HFFc6 (cell line): ENCODE measurements at regions not wholly inside any gene's neighbourhood (a gene's known extent, or its start where the extent isn't known, plus 50 kb on each side); places are given as distances from the start of the nearest gene placed in this dataset.

Experiments used
- DNase-seq: peaks from one replicate; pipeline ENCODE4 v3.0.0-alpha.2; 2018
- H3K27ac Mint-ChIP-seq: 2 replicates; pipeline ENCODE4 v1.8.0; 2020; ENCODE audit warnings: mild to moderate bottlenecking, mixed read lengths
- H3K27me3 Mint-ChIP-seq: 2 replicates; pipeline ENCODE4 v1.8.0; 2021; ENCODE audit warnings: mild to moderate bottlenecking, moderate library complexity, mixed read lengths; ENCODE audit not compliant: insufficient read depth
- H3K36me3 Mint-ChIP-seq: 2 replicates; pipeline ENCODE4 v1.8.0; 2021; ENCODE audit warnings: low read depth, mixed read lengths
- H3K4me1 Mint-ChIP-seq: 2 replicates; pipeline ENCODE4 v1.8.0; 2020; ENCODE audit warnings: low read depth, mixed read lengths
- H3K4me3 Mint-ChIP-seq: 2 replicates; pipeline ENCODE4 v1.8.0; 2020; ENCODE audit warnings: mild to moderate bottlenecking, moderate library complexity, mixed read lengths
- H3K9me3 Mint-ChIP-seq: 2 replicates; pipeline ENCODE4 v1.8.0; 2020; ENCODE audit warnings: mild to moderate bottlenecking, mixed read lengths
- CTCF ChIP-seq: fragments of 200-600 bp; sonication (generic); IDR thresholded peaks from 2 replicates; pipeline ENCODE4 v1.5.0; 2021; ENCODE audit warnings: antibody characterized with exemption, mild to moderate bottlenecking

GRCh38 chr20:19094959-19095541 lies 117.4 kb upstream of the SLC24A3 start:
- Mint-ChIP-seq H3K9me3 (peaks cover 33% of the 10 kb centered on the region), H3K4me3 (no peak overlapping the region), H3K27me3 (no peaks in the 10 kb centered on the region; the same call in 1 of the 2 replicates), H3K36me3 (no peaks in the 10 kb centered on the region), H3K27ac (no peak overlapping the region), H3K4me1 (no peaks in the 10 kb centered on the region)
- TF ChIP-seq CTCF = no peak
- no peak for DNase-seq

- no peaks in the 10 kb centered on the region; the same call in 1 of the 2 replicates for H3K27me3 Mint-ChIP-seq
- TF ChIP-seq CTCF = no peak
- no peak for DNase-seq
- no peak overlapping the region for H3K27ac Mint-ChIP-seq
- H3K9me3 Mint-ChIP-seq = peaks cover 27% of the 10 kb centered on the region
- H3K4me3 Mint-ChIP-seq = no peak overlapping the region
- H3K4me1 Mint-ChIP-seq = no peaks in the 10 kb centered on the region
- H3K36me3 Mint-ChIP-seq = no peaks in the 10 kb centered on the region
Observed at GRCh38 chr20:19095762-19096161, 116.7 kb upstream of the SLC24A3 start.

DNA sequence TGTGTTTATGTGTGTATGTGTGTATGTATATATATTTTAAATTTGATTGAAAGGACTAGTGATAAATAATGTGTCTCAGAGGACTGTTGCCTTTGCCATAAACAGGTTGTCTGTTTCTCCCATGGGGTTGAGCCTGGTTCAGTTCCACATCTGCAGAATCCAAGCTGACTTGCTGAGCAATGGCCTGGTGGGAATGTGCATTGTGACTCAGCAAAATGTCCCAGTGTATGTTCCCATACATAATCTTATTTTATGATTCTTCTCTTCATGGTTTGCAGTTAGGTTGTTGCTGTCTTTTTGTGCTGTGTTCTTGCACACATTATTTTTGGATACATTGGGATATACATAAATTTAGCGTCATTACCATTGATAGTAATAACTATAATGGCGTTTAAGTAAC lies 115.6 kb upstream of the SLC24A3 start:
- H3K27ac Mint-ChIP-seq = no peak overlapping the region
- no peaks in the 10 kb centered on the region for H3K36me3 Mint-ChIP-seq
- no peaks in the 10 kb centered on the region for H3K27me3 Mint-ChIP-seq
- DNase-seq = no peak
- no peak overlapping the region for H3K4me3 Mint-ChIP-seq
- peaks cover 18% of the 10 kb centered on the region for H3K9me3 Mint-ChIP-seq
- TF ChIP-seq CTCF = no peak
- H3K4me1 Mint-ChIP-seq = no peaks in the 10 kb centered on the region

DNA sequence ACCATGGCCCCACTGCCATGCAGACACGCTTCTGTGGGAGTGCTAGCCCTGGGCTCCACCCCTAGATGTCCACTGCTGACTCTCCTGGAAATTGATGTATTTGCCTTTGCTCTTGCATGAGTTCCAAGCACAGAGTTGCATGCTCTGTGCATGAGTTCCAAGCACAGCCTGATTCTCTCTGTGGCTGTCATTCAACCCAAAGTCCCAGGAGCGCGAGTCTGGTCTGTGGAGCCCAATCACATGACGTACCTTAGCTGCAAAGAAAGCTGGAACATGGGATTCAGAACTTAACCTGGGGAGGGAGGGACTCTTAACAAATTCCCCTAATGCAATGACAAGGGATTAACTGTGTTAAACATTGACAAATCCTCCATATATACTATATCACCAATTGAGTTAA lies 114.3 kb upstream of the SLC24A3 start:
- H3K4me3 Mint-ChIP-seq = no peak overlapping the region
- no peak for DNase-seq
- H3K36me3 Mint-ChIP-seq = no peaks in the 10 kb centered on the region
- no peaks in the 10 kb centered on the region for H3K4me1 Mint-ChIP-seq
- no peak overlapping the region for H3K27ac Mint-ChIP-seq
- TF ChIP-seq CTCF = no peak
- H3K27me3 Mint-ChIP-seq = no peaks in the 10 kb centered on the region
- peaks cover 20% of the 10 kb centered on the region for H3K9me3 Mint-ChIP-seq

GRCh38 chr20:19098806-19099578 lies 113.5 kb upstream of the SLC24A3 start:
- TF ChIP-seq CTCF = no peak
- H3K36me3 Mint-ChIP-seq = no peaks in the 10 kb centered on the region
- H3K9me3 Mint-ChIP-seq = peaks cover 27% of the 10 kb centered on the region
- no peak for DNase-seq
- H3K27ac Mint-ChIP-seq = no peak overlapping the region
- no peak overlapping the region for H3K4me3 Mint-ChIP-seq
- no peaks in the 10 kb centered on the region for H3K4me1 Mint-ChIP-seq
- H3K27me3 Mint-ChIP-seq = no peaks in the 10 kb centered on the region
